Liver (tissue), 7 donors: ENCODE measurements at regions not wholly inside any gene's neighbourhood (a gene's known extent, or its start where the extent isn't known, plus 50 kb on each side); places are given as distances from the start of the nearest gene placed in this dataset. TPM values are rescaled to one million over a fixed set of nuclear protein-coding genes. Genes with fewer than 3 reads are reported as not detected.
"Not testable (repeated sequence)": the region's sequence is repeated elsewhere in the genome, so short reads cannot be mapped to it uniquely, and the experiment has no call there.

Experiments
- DNase-seq: peaks from one replicate; pipeline ENCODE4 v3.0.0-alpha.2; 2017; ENCODE audit warnings: low spot score
- H3K27ac ChIP-seq, 2 donors: one replicate each; pipeline ENCODE4 v1.7.0; 2013; ENCODE audit warnings: inconsistent platforms in 2 of 2, low read length in 2 of 2, control low read depth in 1 of 2, low read depth in 1 of 2, mild to moderate bottlenecking in 1 of 2
- H3K27me3 ChIP-seq, 4 donors: one replicate each; pipeline versions ENCODE4 v1.6.1 to v1.7.0; 2013; ENCODE audit warnings: low read length in 3 of 4, inconsistent platforms in 1 of 4, mild to moderate bottlenecking in 1 of 4, moderate library complexity in 1 of 4; ENCODE audit not compliant: control insufficient read depth in 4 of 4, insufficient read depth in 4 of 4
- H3K36me3 ChIP-seq, 4 donors: one replicate each; pipeline versions ENCODE4 v1.6.1 to v1.7.0; 2013; ENCODE audit warnings: low read length in 3 of 4, mild to moderate bottlenecking in 3 of 4, low read depth in 1 of 4, moderate library complexity in 1 of 4; ENCODE audit not compliant: control insufficient read depth in 4 of 4, insufficient read depth in 3 of 4
- H3K4me1 ChIP-seq, 4 donors: one replicate each; pipeline versions ENCODE4 v1.6.1 to v1.7.0; 2013; ENCODE audit warnings: low read length in 3 of 4, mild to moderate bottlenecking in 3 of 4, moderate library complexity in 1 of 4; ENCODE audit not compliant: control insufficient read depth in 4 of 4, insufficient read depth in 4 of 4
- H3K4me3 ChIP-seq, 3 donors: one replicate each; pipeline versions ENCODE4 v1.6.1 to v1.7.0; 2013; ENCODE audit warnings: low read length in 3 of 3, control low read depth in 1 of 3, low read depth in 1 of 3, mild to moderate bottlenecking in 1 of 3
- H3K9ac ChIP-seq, 2 donors: one replicate each; pipeline ENCODE4 v1.7.0; 2013; ENCODE audit warnings: low read length in 2 of 2, mild to moderate bottlenecking in 2 of 2, moderate library complexity in 2 of 2, control low read depth in 1 of 2, low read depth in 1 of 2
- H3K9me3 ChIP-seq, 4 donors: one replicate each; pipeline versions ENCODE4 v1.6.1 to v1.7.0; 2013; ENCODE audit warnings: low read length in 3 of 4; ENCODE audit not compliant: control insufficient read depth in 4 of 4
- WGBS: extraction: QIAGEN DNeasy Blood & Tissue Kit; methylation state at CpG from one replicate; pipeline ENCODE4 v1.1.7; 2013; 5-methylcytosine and 5-hydroxymethylcytosine counted together
- small RNA-seq: library from RNA; depleted of rRNA; stranded (forward); fragments of <200 nt; gene quantifications from one replicate; pipeline ENCODE3, GENCODE V24; 2014
- donor health status: healthy.
- donor health status: healthy.
- donor health status: healthy.

- not testable (repeated sequence) for H3K9ac ChIP-seq, H3K4me3 ChIP-seq, H3K4me1 ChIP-seq, H3K36me3 ChIP-seq, H3K27ac ChIP-seq, H3K27me3 ChIP-seq, H3K9me3 ChIP-seq, DNase-seq
- WGBS = 64% methylated on average over 2 of the region's 2 CpGs
These were observed 915.0 kb downstream of the RPIA start for GRCh38 chr2:89606514-89606913.

- H3K9ac ChIP-seq, H3K27ac ChIP-seq, H3K4me1 ChIP-seq, H3K4me3 ChIP-seq, H3K27me3 ChIP-seq, H3K9me3 ChIP-seq, DNase-seq, H3K36me3 ChIP-seq: not testable (repeated sequence)
- WGBS = 87% methylated on average over 33 of the region's 33 CpGs
These were observed 918.9 kb downstream of the RPIA start for GRCh38 chr2:89610207-89610926.

GRCh38 chr2:89610927-89611515, 919.5 kb downstream of the RPIA start:
- WGBS = 67% methylated on average over 37 of the region's 37 CpGs
- DNase-seq = not testable (repeated sequence)

DNA sequence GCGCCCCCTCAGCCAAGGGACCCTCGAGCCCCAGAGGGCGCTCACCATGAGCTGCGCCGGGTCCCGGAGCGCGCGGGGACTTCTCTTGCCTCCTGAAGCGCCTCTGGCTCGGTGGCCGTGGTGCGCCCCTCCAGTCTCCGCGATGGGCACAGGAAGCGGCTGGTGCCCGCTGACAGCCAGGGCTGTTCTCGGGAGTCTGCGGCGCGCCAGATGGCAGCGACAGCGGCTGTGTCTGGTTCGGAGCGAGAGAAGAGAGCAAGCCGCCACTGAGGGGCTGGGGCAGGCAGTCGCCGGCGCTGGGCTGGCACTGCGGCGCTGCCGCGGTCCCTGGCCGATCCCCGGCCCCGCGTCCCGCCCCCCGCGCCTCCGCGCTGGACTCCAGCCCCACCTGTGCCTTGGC, 920.2 kb downstream of the RPIA start:
- not testable (repeated sequence) for H3K9ac ChIP-seq, H3K4me3 ChIP-seq, H3K27me3 ChIP-seq, H3K36me3 ChIP-seq, H3K4me1 ChIP-seq, DNase-seq, H3K27ac ChIP-seq, H3K9me3 ChIP-seq
- WGBS = 13% methylated on average over 41 of the region's 42 CpGs

More at GRCh38 chr2:89610927-89611515, 919.5 kb downstream of the RPIA start:
- H3K4me3 ChIP-seq, H3K27ac ChIP-seq, H3K9me3 ChIP-seq, H3K27me3 ChIP-seq, H3K4me1 ChIP-seq, H3K36me3 ChIP-seq, H3K9ac ChIP-seq: not testable (repeated sequence)

- H3K27ac ChIP-seq, H3K9me3 ChIP-seq, H3K9ac ChIP-seq, H3K36me3 ChIP-seq, H3K4me3 ChIP-seq, H3K4me1 ChIP-seq, DNase-seq, H3K27me3 ChIP-seq: not testable (repeated sequence)
- 17% methylated on average over 13 of the region's 20 CpGs for WGBS
These were observed 957.8 kb downstream of the RPIA start for GRCh38 chr2:89649268-89649667.

GRCh38 chr2:89679254-89679653, 987.8 kb downstream of the RPIA start:
- H3K27me3 ChIP-seq, DNase-seq, H3K4me3 ChIP-seq, H3K9me3 ChIP-seq, H3K36me3 ChIP-seq, H3K27ac ChIP-seq, H3K4me1 ChIP-seq, H3K9ac ChIP-seq: not testable (repeated sequence)
- WGBS = 83% methylated on average over 4 of the region's 4 CpGs

Small RNA genes in the stretch of these regions (small RNA-seq; reads per million reads assigned to genes)
- not detected for gene RF00001
